T-helper 1 cell treated with Interleukin-12 subunit alpha and Interleukin-12 subunit beta and Interleukin-4 antibody, amounts not matched to agents 30 ng/mL and 1 ng/mL, for 36 hours (primary cell): ENCODE measurements at regions not wholly inside any gene's neighbourhood (a gene's known extent, or its start where the extent isn't known, plus 50 kb on each side); places are given as distances from the start of the nearest gene placed in this dataset.

ENCODE experiments used
- intact Hi-C: fragments of 100-400 bp; cut with micrococcal nuclease; formaldehyde crosslinking; loops from one replicate; pipeline ENCODE4 v1.15.1; 2024

DNA sequence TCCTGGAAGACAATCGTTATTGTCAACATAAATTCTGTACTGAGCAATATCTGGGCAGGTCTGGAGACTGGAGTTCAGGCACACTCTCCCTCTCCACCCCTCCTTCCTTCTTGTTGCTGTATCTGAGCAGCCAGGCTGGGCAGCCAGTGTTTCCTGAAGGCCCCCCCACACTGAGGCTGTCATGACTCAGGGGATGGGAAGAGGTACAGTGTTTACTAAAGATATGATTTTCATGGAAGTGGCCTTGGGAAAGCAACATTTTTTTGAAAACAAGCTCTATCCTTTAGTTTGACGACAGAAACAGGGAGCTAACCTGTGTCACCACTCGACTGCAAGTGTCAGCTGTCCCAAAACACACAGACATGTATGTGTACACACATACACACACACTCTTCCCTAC is 1485.4 kb upstream of the TMEM132C start:
- intact Hi-C loops = no loop called here

DNA sequence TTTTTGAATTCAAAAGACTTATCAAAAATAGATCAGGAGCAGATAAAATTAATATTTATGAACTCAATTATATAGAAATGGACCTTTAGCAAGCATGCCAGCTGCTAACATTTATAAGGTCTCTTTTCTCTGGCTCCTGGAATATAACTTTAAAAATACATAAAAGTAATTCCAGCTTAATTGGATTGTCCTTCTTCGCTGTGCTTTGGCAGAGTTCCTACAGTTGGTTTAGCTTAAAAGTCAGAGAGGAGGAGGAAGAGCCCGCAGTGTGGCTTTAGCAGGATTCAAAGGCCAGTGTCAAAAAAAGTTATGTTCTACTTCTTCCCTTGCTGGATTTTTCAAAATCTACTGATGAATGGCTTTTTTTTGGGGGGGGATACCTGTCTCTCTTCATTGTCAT is 1484.9 kb upstream of the TMEM132C start:
- intact Hi-C loops = no loop called here

DNA sequence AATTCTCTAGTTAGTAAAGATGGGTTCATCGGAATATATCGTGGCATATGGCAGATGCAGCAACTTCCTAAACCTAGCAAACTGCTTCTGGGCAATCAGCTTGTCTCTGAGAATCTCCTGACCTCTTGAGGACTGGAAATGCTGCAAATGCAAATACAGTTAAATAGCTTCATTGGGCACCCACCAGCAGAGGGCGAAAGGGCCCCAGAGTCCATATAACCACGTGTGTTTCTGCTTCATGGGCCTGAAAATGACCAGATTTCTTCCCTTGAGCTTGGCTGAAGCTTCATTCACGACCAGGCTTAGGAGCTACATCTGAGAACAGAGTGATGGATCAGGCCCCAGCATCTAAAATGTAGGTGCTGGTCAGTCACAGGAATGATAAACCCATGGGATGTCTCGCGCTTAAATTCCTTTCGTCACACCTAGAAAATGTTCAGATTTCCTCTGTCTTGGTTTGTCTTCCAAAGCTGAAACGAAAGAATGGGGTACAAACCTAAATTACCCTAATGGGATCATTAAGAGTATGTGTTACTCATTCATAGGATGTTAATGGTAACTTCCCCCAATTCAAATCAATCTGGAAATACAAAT is 1482.5 kb upstream of the TMEM132C start:
- intact Hi-C loops = loop anchor here (1.0 kb wide), 2 partner anchors 90 to 597 kb away; no protein-coding TSS in a partner anchor

DNA sequence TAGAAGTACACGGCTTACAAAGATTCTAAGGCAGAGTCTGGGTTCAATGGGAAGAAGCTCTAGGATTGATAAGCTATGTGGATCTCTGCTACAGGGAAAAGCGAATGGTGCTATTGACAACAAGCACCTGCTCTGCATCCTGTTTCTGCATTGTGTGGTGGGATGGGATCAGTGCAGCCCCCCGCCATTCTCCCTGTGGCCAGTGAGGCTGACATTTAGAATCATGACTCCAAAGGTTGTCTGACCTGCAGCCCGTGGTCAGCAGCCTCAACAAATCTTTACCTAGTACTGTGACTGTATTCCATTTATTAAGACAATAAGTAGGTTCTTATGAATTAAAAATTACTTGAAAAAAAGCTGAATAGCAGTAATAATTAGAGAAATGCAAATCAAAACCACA is 1477.0 kb upstream of the TMEM132C start:
- intact Hi-C loops = no loop called here

DNA sequence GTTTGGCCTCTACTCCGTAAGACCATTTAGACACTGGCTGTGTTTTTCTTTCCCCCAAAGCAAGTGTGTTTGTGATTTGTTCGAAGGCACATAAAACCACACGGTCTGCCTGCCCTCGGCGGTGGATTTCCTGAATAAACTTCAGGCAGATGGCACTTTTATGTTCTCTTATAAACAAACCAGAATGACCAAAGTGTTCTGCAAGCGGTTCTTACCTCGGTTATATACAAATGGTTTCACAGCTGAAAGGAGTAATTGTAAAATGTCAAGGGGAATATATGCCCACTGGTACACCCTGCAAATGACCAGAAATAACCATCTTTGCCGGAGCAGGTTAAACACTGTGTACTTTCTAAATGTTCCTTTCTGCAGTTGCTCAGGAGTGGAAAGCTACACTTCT is 1475.8 kb upstream of the TMEM132C start:
- intact Hi-C loops = no loop called here

DNA sequence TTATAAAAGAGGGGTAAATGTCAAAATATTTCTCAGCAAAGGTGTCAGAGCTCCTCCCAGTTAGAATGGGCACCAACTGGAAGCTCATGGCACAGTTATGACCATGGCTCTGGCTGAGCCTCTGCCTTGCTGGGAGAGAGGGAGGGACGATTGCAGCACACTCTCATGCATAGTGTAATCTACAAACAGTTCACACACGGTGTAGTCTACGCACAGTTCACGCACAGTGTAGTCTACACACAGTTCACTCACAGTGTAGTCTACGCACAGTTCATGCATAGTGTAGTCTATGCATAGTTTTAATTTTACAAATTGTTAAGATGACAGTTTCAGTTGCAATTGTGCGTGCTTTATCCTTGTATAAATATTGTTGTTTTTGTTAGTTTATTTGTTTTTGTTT is 1474.6 kb upstream of the TMEM132C start:
- intact Hi-C loops = no loop called here

DNA sequence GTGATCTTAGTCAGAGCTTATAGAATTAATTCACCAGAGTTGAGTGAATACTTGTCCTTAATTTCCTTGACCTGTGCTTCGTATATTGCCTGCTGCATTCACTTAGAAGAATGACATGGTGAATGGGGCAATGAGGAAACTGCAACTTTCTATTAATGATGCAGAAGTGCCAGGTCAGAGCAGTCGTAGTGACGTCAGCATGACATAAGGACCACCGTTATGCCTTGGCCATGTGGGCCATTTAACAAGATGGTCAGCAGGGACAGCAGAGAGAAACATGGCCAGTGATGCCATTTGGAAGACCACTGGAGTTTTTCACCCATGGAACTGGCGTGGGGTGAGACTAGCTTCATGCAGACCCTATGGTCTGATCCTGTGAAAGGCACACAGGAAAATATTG is 1469.4 kb upstream of the TMEM132C start:
- intact Hi-C loops = no loop called here

DNA sequence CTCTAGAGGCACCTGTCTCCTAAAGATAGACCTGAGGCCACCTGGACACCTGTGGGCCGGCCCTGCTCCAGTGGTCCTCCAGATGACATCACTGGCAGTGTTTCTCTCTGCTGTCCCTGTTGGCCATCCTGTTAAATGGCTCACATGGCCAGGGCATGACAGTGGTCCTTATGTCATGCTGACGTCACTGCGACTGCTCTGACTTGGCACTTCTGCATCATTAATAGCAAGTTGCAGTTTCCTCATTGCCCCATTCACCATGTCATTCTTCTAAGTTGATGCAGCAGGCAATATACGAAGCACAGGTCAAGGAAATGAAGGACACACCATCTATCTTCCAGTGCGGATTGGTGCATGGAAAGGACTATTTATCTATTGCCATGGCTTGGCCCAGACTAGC is 1468.5 kb upstream of the TMEM132C start:
- intact Hi-C loops = no loop called here

DNA sequence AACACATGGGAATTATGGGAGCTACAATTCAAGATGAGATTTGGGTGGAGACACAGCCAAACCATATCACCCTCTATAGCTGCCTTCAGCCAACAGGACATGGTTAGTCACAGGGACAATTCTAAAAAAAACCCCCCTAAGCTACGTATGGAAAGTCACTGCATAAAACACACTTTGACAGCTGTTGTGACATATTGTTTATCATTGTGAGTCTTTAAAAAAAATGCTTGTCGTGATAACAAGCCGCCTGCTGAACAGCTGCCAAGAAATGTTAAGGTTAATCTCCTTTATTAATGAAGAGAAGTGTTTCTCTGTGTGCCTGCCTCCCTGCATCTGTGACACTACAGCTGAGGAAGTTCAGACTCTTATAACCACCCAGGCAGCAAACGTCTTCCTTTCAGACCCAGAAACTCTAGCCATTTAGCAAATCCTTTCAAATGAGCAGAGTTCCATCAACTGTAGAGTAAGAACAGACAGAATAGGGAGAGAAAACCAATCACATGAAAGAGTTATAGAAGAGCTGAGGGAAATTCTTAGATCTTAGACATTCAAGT is 1459.6 kb upstream of the TMEM132C start:
- intact Hi-C loops = no loop called here

DNA sequence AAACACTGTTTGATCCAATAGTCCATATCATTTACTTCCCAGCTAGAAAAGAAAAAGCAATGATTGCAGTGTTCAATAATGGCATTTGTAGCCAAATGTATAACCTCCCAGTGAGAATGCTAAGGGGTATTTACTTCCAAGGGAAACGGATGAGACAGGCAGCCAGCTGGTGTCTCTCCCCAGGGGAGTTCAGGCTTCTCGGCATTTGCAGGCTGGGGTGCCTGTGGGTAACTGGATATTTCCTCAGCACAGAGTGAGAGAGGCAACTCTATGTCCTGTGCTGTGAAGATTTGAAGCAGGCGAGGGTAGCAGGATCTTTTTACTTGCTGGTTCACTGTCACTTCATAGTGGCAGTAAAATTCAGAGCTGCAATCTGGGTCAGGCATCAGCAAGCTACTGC is 1455.6 kb upstream of the TMEM132C start:
- intact Hi-C loops = no loop called here

DNA sequence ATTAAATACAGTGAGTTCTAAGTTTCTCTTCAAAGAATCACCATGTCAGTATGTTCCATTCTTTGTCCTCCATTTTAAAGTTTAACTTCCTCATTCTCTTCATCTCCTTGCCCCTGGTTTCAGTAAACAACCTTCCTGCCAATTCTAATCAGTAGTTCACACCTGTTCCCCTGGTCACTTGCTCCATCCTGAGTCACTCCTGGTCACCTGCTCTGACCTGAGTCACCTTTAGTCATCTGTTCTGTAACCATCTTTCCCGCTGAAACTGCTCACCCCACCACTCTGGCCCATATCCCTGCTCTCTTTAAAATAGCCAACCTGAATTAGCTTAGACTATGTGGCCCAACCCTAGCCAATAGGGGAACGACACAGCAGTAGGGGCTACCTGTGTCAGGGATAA is 1447.4 kb upstream of the TMEM132C start:
- intact Hi-C loops = no loop called here

DNA sequence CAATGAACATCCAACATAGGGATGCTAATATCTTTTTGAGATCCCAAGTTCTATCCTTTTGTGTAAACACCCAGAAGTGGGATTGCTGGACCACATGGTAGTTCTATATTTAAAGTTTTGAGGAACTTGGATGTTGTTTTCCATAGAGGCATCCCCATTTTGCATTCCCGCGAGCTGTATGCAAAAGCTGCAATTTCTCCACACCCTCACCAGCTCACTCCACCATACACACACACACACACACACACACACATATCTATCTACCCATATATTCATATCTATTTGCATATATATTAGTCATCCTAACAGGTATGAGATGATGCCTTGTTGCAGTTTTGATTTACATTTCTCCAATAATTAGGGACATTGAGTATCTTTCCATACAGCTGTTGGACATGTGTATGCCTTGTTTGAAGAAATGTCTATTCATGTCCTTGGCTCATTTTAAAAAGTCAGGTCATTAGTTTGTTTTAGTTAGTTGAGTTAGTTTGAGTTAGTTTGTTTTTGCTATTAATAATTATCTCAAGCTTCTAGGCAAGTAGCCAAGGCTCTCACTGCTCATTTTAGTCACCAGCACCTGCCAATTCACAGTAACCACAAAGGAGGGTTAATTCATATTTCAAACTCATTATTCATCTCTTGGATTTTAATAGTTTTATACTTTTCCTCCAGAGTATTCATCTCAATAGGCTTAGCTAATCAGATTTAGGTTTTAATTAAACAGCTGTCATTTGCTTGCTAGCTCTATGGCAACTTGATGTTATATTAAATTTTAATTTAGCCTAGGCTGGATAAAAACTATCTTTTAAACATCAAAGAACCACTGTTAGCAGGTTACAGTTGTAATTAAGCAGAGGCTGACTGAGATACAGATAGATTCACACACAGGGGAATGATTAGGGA is 1435.9 kb upstream of the TMEM132C start:
- intact Hi-C loops = no loop called here

DNA sequence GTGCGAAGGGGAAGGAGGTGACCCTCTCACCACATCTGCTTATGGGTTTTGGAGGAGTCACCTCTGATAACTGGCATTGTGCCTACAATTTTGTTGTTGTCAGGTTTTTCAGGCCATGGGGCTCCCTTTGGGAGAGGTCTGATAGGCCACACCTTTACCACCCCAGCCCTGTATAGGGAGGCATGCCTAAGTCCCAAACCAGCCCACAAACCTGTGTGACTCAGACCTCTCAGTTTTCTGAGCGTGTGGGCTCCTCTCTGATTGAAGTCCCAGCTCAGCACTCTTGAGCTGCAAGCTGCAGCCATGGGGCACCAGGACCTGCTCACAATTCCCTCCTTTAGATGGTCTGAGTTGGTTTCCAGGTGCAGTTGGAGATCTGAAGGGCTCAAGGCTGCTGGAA is 1429.3 kb upstream of the TMEM132C start:
- intact Hi-C loops = no loop called here

DNA sequence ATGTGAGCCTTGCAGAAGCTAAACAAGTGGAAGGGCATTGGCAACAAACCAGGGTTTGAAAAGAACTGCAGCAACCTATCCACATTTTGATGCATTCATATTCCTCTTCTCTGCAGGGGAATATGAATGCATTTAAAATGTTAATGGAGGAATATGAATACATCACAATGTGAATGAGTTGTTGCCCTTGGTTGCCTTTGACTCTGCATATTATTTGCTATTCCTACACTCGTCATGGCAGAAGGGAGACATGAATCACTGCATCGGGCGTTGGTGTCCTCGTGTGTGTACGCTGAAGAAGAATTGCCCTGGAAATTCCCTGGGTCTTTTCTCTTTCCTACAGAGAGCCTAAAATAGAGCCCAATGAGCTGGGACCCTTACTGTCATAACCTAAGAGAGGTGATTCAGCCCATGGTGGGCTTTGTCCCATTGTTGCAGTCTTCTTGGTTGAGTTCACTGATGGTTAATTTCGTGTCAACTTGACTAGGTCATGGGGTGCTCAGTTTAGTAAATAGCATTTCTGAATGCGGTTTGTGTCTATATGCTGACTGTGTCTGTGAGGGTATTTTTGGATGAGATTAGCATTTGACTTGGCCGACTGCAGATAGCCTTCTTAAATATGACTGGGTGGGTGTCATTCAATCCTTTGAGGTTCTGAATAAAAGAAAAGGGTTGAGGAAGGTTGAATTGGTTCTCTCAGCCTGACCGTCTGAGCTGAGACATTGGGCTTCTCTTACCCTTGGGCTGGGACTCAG is 1422.9 kb upstream of the TMEM132C start:
- intact Hi-C loops = no loop called here

DNA sequence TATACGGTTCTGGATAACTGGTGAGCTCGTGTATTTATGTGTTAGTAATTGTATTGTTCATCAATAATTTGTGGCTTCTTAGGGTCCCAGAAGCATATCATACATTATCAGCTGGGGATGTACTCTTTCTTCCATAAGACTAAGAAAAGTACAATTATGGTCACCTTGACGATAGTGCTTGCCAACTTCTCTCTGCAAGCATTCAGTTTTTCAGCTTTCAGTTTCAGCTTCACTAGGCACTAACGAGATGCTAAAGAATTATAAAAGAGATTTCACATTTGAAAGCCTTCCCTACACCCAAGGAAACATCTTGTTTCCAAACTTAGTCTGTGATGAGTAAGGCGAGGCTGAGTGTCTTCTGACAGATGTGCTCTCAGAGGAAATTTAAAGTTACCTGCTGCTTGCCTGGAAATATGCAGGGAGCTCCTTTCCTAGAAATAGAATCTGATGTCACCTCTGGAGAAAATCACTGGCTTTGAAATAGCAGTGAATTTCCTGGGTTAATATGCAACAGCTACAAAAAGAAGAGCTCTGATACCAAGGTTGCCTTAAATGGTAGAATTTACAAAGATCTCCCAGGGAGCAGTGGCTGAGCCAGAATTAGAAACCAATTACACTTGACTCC is 1419.9 kb upstream of the TMEM132C start:
- intact Hi-C loops = no loop called here

DNA sequence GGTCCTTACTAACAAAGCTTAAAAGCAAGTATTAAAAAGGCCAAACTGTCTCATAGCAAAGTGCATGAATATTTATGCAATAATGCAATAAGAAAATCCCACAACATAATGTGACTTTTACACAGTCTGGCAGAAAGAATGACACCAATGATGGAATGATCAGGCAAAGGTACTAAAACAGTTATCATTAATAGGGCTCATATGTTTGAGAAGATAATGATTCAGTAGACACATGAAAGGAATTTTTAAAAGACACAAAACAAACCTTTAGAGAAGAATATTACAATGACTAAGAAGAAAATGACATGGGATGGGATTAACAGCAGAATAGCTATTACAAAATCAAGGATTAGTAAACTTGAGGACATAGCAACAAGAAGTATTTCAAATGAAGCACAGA is 1411.2 kb upstream of the TMEM132C start:
- intact Hi-C loops = no loop called here

DNA sequence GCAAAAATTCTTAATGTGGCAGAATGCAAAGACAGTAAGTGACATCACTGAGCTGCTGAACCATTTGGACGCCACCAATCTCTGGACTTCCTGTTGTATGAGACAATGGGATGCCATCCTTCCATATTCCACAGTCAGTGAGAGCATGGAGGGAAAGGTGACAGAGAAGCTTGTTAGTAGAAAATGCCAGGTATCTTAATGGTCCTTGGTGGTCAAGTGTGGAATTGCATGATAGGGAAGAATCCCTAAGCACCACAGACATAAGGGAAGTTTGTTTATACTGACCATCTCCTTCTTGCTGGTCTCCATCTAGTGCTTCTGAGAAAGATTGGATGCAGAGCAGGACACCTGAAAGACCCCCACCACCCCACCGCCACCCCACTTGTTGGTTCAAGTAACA is 1410.0 kb upstream of the TMEM132C start:
- intact Hi-C loops = no loop called here

DNA sequence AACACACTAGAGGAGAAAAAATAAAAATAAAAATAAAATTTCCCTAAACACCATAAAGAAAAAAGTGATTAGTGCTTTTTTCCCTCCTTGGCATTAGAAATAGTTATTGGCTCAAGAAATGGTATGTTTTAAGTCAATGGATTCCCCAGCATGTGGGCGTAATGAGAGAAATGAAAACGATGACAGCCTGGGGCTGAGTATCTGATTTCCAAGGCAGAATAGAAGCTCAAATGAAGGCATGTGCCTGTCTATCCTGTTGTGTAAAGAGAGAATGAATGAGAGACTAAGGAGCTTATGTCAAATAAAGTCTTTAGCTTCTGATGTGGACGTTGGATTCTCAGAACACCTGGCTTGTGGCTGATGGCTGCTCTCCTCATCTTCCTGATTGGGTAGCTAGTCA is 1408.4 kb upstream of the TMEM132C start:
- intact Hi-C loops = no loop called here

DNA sequence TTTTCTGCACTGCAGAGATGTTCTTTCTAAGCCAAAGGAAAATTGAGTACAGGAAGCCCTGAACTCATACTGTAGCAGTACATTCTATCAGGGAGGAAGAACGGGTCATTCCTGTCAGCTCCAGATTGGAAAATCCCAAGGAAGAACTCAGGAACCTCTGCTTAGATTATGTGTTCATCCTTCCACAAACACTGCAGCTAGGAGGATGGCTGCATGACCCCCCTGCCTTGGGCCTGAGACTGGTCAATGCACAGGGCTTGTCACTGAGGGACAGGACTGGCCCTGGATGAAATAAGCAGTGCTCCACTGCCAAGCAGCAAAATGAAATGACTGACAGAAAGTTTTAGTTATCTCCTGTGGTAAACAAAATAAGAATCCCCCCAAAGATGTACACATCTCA is 1406.8 kb upstream of the TMEM132C start:
- intact Hi-C loops = no loop called here

DNA sequence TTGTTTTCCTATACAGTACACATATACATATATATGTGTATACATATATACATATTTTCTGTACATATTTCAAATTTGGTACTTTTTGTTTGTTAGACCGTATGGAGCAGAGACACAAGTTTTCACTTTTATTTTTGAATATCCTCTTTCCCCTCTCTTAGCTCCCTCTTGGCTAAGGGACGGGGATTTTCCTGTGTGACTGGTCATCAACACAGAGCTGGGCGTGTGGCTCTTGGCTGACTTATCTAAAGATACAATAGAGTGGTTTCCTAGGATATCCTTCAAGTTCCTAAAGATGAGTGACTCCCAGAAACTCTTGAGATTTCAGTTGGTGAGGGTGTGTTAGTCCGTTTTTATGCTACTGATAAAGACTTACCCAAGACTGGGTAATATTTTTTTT is 1404.5 kb upstream of the TMEM132C start:
- intact Hi-C loops = no loop called here

DNA sequence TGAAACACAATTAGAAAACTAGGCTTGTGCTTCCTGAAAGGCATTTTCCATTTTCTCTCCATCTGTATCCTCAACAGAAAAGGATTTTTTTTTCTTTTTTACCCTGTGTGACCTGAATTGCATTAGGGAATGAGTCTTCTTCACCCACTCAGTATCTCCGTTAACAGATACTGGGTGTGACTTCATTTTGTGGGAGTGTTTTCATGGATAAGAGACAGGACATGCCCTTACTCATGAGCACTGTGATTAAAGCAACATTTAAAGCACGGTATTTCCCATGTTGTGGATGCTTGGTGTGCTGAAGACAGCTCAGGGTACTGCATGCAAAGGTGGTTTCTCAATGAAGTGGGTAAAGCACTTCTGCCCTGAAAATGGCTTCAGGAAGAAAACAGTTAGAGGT is 1397.3 kb upstream of the TMEM132C start:
- intact Hi-C loops = loop anchor here (5.0 kb wide), 1 partner anchor 1337 kb away; no protein-coding TSS in a partner anchor
